ENCODE measurements at regions not wholly inside any gene's neighbourhood (a gene's known extent, or its start where the extent isn't known, plus 50 kb on each side); places are given as distances from the start of the nearest gene placed in this dataset.

- intact Hi-C loops (cut with micrococcal nuclease) = no loop called here
- H3K27me3 ChIP-seq (ENCODE audit: insufficient read depth, low read length) = no peaks in the 10 kb centered on the region
- no peak overlapping the region for H3K27ac ChIP-seq (ENCODE audit: low read depth, low read length)
- DNase-seq (ENCODE audit: low read depth, low spot score) = no peak
- ChIA-PET CTCF (no interaction called here), RAD21 (ENCODE audit: low non-redundant PET in 1 of 2, low total read pairs in 2 of 2, uncharacterized antibody in 2 of 2, unreplicated experiment in 2 of 2) (no interaction called here), POLR2A (no interaction called here)
- H3K79me2 ChIP-seq (ENCODE audit: insufficient read depth, low read length) = no peaks in the 10 kb centered on the region
- H2AFZ ChIP-seq (ENCODE audit: low read depth, low read length, poor library complexity, severe bottlenecking) = no peak overlapping the region
- no peaks in the 10 kb centered on the region for H4K20me1 ChIP-seq (ENCODE audit: insufficient read depth)
- no peaks in the 10 kb centered on the region for H3K36me3 ChIP-seq (ENCODE audit: control insufficient read depth in 1 of 2, insufficient read depth in 2 of 2, low read length in 2 of 2)
- BruUV-seq (replicated peaks) = no TSS peak
- H3K9me3 ChIP-seq (ENCODE audit: control insufficient read depth in 1 of 2, insufficient read depth in 1 of 2, low read depth in 1 of 2, low read length in 2 of 2) = no peaks in the 10 kb centered on the region
- no peak for ATAC-seq
- H3K9ac ChIP-seq (ENCODE audit: low read length) = no peak overlapping the region
- peaks cover 0 to 13% of the 10 kb centered on the region in 2 experiments; a peak in 2 of 4 replicates for H3K4me1 ChIP-seq (ENCODE audit: control insufficient read depth in 1 of 2, insufficient read depth in 2 of 2, low read length in 2 of 2)
- no peaks in the 10 kb centered on the region for H3K9me2 ChIP-seq (ENCODE audit: insufficient read depth)
- H3K4me3 ChIP-seq (replicated peaks in 1 of 2; ENCODE audit: low read depth in 1 of 2, low read length in 2 of 2) = no peak overlapping the region
- H3K4me2 ChIP-seq (ENCODE audit: low read length) = no peak overlapping the region
- no peak for TF ChIP-seq POLR2A (IDR thresholded peaks at IDR 0.05; ENCODE audit: borderline replicate concordance, extremely low read depth, insufficient read depth, insufficient read length)
- TF ChIP-seq SRF (IDR thresholded peaks at IDR 0.05; ENCODE audit: low read depth) = no peak
- TF ChIP-seq FOSL1 (IDR thresholded peaks at IDR 0.05; ENCODE audit: low read depth) = no peak
- no peak for TF ChIP-seq ZBTB33 (IDR thresholded peaks at IDR 0.05; ENCODE audit: extremely low read depth, insufficient replicate concordance, low read length)
- TF ChIP-seq CTCF (IDR thresholded peaks at IDR 0.05 in 2 of 3, conservative IDR thresholded peaks at IDR 0.05 in 1 of 3; ENCODE audit: borderline replicate concordance in 1 of 3, insufficient read depth in 1 of 3, low read depth in 2 of 3, low read length in 2 of 3) = no peak
- no peak for TF ChIP-seq EGR1 (IDR thresholded peaks at IDR 0.05; ENCODE audit: low read depth)
- no peak for TF ChIP-seq ZNF274 (IDR thresholded peaks at IDR 0.05; ENCODE audit: low read depth, low read length)
- no peak for TF ChIP-seq REST (IDR thresholded peaks at IDR 0.05; ENCODE audit: low read depth)
- TF ChIP-seq CEBPB (IDR thresholded peaks at IDR 0.05; ENCODE audit: low read depth) = no peak
Observed at GRCh38 chr2:120802867-120803484, 67.3 kb downstream of the GLI2 start.
